Activated CD8-positive, alpha-beta T cell treated with anti-CD3 and anti-CD28 coated beads for 36 hours (primary cell): ENCODE measurements at regions not wholly inside any gene's neighbourhood (a gene's known extent, or its start where the extent isn't known, plus 50 kb on each side); places are given as distances from the start of the nearest gene placed in this dataset.

Experiments
- ATAC-seq: fragments of 200-7000 bp; cut with Tn5 transposase; one replicate; pipeline ENCODE4 v1.10.0; 2021; ENCODE audit warnings: mild to moderate bottlenecking, moderate library complexity
- CTCF ChIA-PET: fragments of 350-600 bp; sonication (Branson Sonifier 250); formaldehyde crosslinking; loops from one replicate; lab custom pipeline; 2021; ENCODE audit warnings: antibody characterized with exemption; lab: Charles Lee
- POLR2A ChIA-PET: fragments of 350-600 bp; sonication (Branson Sonifier 250); formaldehyde crosslinking; loops from one replicate; lab custom pipeline; 2021; ENCODE audit warnings: antibody characterized with exemption; lab: Charles Lee
- DNase-seq: peaks from one replicate; pipeline ENCODE4 v3.0.0-alpha.2; 2020
- H3K27ac Mint-ChIP-seq: one replicate; pipeline ENCODE4 v1.8.0; 2021; ENCODE audit warnings: mild to moderate bottlenecking, mixed read lengths
- H3K27me3 Mint-ChIP-seq: one replicate; pipeline ENCODE4 v1.8.0; 2021; ENCODE audit warnings: mixed read lengths
- H3K36me3 Mint-ChIP-seq: one replicate; pipeline ENCODE4 v1.8.0; 2021; ENCODE audit warnings: low read depth, mixed read lengths
- H3K4me1 Mint-ChIP-seq: one replicate; pipeline ENCODE4 v1.8.0; 2021; ENCODE audit warnings: low read depth, mixed read lengths
- H3K4me3 Mint-ChIP-seq: one replicate; pipeline ENCODE4 v1.8.0; 2021; ENCODE audit warnings: mild to moderate bottlenecking, moderate library complexity, mixed read lengths
- H3K9me3 Mint-ChIP-seq: one replicate; pipeline ENCODE4 v1.8.0; 2021; ENCODE audit warnings: mixed read lengths
- CTCF ChIP-seq: fragments of 200-600 bp; IDR thresholded peaks from one replicate; pipeline ENCODE4 v1.8.0; 2022; ENCODE audit warnings: antibody characterized with exemption, mild to moderate bottlenecking
- intact Hi-C: fragments of 100-400 bp; cut with micrococcal nuclease; formaldehyde crosslinking; loops from one replicate; pipeline ENCODE4 v1.10.0; 2022

DNA sequence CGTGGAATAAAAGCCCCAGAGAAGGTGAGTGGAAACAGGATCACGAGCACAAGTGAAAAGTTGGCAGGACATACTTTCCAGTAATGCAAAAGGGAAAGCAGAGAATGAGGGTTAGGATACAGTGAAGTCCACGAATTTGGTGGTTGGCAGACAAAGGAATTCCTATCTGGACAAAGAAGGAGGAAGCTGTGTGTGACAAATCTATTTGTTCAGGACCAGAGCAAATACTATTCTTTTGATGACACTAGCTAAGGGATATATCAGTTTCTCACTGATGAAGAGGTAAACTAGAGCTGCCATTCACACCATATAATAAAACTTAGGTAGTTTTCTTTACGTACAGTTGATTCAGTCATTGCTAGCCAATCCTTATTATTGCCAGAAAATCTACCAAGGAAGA, 156.8 kb upstream of the GRIK2 start:
- ATAC-seq (no peak), DNase-seq (no peak)
- intact Hi-C loops: no loop called here
- ChIA-PET CTCF (no interaction called here), POLR2A (no interaction called here)
- Mint-ChIP-seq H3K27me3 (no peaks in the 10 kb centered on the region), H3K27ac (no peak overlapping the region), H3K4me3 (no peak overlapping the region), H3K4me1 (no peaks in the 10 kb centered on the region), H3K9me3 (no peaks in the 10 kb centered on the region), H3K36me3 (no peaks in the 10 kb centered on the region)
- TF ChIP-seq CTCF: no peak

DNA sequence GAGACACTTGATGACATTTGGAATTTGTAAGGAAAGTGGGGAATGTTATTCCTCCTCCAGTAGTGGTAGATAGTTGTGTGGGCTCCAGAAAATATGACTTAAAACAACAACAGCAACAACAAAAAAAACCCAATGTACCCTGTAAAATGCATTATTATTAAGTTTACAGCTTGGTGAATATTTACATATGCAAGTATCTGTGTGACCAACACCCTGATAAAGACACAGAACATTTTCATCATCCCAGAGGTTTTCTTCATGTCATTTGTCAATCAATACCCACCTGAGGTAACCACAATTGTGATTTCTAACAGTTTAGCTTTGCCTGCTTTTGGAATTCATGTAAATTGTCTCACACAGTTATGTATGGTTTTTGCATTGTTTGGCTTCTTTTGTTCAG, 152.1 kb upstream of the GRIK2 start:
- no peaks in the 10 kb centered on the region for H3K36me3 Mint-ChIP-seq
- H3K9me3 Mint-ChIP-seq: no peaks in the 10 kb centered on the region
- no peak overlapping the region for H3K27ac Mint-ChIP-seq
- no peak for DNase-seq
- ChIA-PET POLR2A (no interaction called here), CTCF (no interaction called here)
- intact Hi-C loops: no loop called here
- H3K4me3 Mint-ChIP-seq: no peak overlapping the region
- no peaks in the 10 kb centered on the region for H3K27me3 Mint-ChIP-seq
- ATAC-seq: no peak
- no peak for TF ChIP-seq CTCF
- H3K4me1 Mint-ChIP-seq: no peaks in the 10 kb centered on the region

DNA sequence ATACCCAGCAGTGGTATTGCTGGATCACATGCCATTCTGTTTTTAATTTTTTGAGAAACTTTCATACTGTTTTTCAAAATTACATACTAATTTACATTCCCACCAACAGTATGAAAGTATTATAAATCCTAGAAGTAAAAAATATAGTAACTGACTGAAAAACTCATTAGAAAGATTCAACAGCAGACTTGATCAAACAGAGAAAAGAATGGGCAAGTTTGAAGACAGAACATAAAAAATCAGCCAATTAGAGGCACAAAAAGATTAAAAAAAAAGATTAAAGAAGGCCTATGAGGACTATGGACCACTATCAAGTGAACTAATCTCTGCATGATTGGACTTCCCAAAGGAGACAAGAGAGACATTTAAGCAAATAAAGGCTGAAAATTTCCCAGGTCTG, 144.0 kb upstream of the GRIK2 start:
- no peaks in the 10 kb centered on the region for H3K4me1 Mint-ChIP-seq
- ChIA-PET POLR2A (interaction anchor here (0.7 kb wide), 1 partner anchor 260 kb away, joined by 3 read pairs; no protein-coding TSS in a partner anchor), CTCF (no interaction called here)
- ATAC-seq (no peak), DNase-seq (no peak)
- intact Hi-C loops: no loop called here
- TF ChIP-seq CTCF: no peak
- no peak overlapping the region for H3K27ac Mint-ChIP-seq
- H3K9me3 Mint-ChIP-seq: peaks cover 20% of the 10 kb centered on the region
- no peak overlapping the region for H3K4me3 Mint-ChIP-seq
- no peaks in the 10 kb centered on the region for H3K27me3 Mint-ChIP-seq
- no peaks in the 10 kb centered on the region for H3K36me3 Mint-ChIP-seq

- Mint-ChIP-seq H3K27ac (no peak overlapping the region), H3K9me3 (peaks cover 12% of the 10 kb centered on the region), H3K4me3 (no peak overlapping the region), H3K36me3 (no peaks in the 10 kb centered on the region), H3K4me1 (no peaks in the 10 kb centered on the region), H3K27me3 (no peaks in the 10 kb centered on the region)
- no peak for ATAC-seq
- no peak for TF ChIP-seq CTCF
- ChIA-PET CTCF (no interaction called here), POLR2A (no interaction called here)
- intact Hi-C loops: no loop called here
- no peak for DNase-seq
These were observed 136.3 kb upstream of the GRIK2 start for GRCh38 chr6:101257163-101257562.

- POLR2A ChIA-PET: no interaction called here
- intact Hi-C loops: no loop called here
- DNase-seq: no peak
- Mint-ChIP-seq H3K4me1 (no peaks in the 10 kb centered on the region), H3K27ac (no peak overlapping the region), H3K4me3 (no peak overlapping the region), H3K27me3 (no peaks in the 10 kb centered on the region), H3K9me3 (peaks cover 12% of the 10 kb centered on the region), H3K36me3 (no peaks in the 10 kb centered on the region)
- TF ChIP-seq CTCF: no peak
- ATAC-seq: no peak
- CTCF ChIA-PET: no interaction called here
These were observed 134.0 kb upstream of the GRIK2 start for GRCh38 chr6:101259505-101259904.
